Pancreas (tissue), 10 donors: ENCODE measurements at regions not wholly inside any gene's neighbourhood (a gene's known extent, or its start where the extent isn't known, plus 50 kb on each side); places are given as distances from the start of the nearest gene placed in this dataset.
A peak's percentile ranks its signal among the peaks of the same experiment; 100 is the strongest.

Experiments used
- ATAC-seq, 4 donors: fragments of 200-7000 bp; cut with Tn5 transposase; one replicate each; pipeline versions ENCODE4 v1.8.0 to v1.9.1; 2020; ENCODE audit warnings: mild to moderate bottlenecking in 4 of 4, moderate library complexity in 4 of 4
- DNase-seq, 6 donors: peaks; one replicate each; pipeline ENCODE4 v3.0.0-alpha.2; 2020
- FAIRE-seq: peaks from 2 replicates; lab custom pipeline; 2012; peaks lifted over from hg19 to GRCh38; lab: Jason Lieb, UNC
- H3K27ac ChIP-seq, 4 donors: fragments of 200-600 bp; sonication (generic); 1 replicate in 3 of 4; 2 replicates in 1 of 4; pipeline versions ENCODE4 v1.5.0 to v1.8.0; 2020
- H3K27me3 ChIP-seq, 4 donors: fragments of 200-600 bp; one replicate each; pipeline ENCODE4 v1.8.0; 2021
- H3K36me3 ChIP-seq, 3 donors: fragments of 200-600 bp; sonication (generic) in 1 of 3; one replicate each; pipeline versions ENCODE4 v1.5.0 to v1.8.0; 2020 to 2021
- H3K4me1 ChIP-seq, 3 donors: fragments of 200-600 bp; one replicate each; pipeline ENCODE4 v1.8.0; 2021
- H3K4me3 ChIP-seq, 4 donors: fragments of 200-600 bp; sonication (generic) in 2 of 4; one replicate each; pipeline versions ENCODE4 v1.5.0 to v1.8.0; 2020 to 2021
- H3K9me3 ChIP-seq, 4 donors: fragments of 200-600 bp; one replicate each; pipeline ENCODE4 v1.8.0; 2021
- CTCF ChIP-seq, 4 donors: fragments of 200-600 bp; sonication (generic) in 3 of 4; IDR thresholded peaks; one replicate each; pipeline versions ENCODE4 v1.5.0 to v1.8.0; 2021; ENCODE audit warnings: antibody characterized with exemption in 4 of 4
- WGBS, 2 donors: extraction: QIAGEN DNeasy Blood & Tissue Kit; methylation state at CpG; one replicate each; pipeline ENCODE4 v1.1.7; 2013; 5-methylcytosine and 5-hydroxymethylcytosine counted together
- intact Hi-C, 3 donors: fragments of 100-400 bp; cut with DNase I; formaldehyde crosslinking; loops; one replicate each; pipeline versions ENCODE4 v1.11.1 to v1.14.2; 2022
- donor health status: healthy with polysubstance abuse.
- donor health status: DM: no; HTN: no; CAD: no; lungs with moderate emphysema.
- donor health status: DM: no; HTN: no; CAD: no.
- donor health status: control.
- donor health status: control.
- donor health status: Bipolar disorder and iron deficiency.
- donor health status: DM: yes; HTN: yes; CAD: no.
- donor health status: DM: no; HTN: no; CAD: no.
- donor health status: DM: no; HTN: no; CAD: no.
- donor health status: DM: yes; HTN: yes; CAD: no.

- intact Hi-C loops = no loop called here
- DNase-seq (peak in 3 of 6 donors; percentile 4 to 35 (median 32)), FAIRE-seq (no peak), ATAC-seq (no peak)
- 50% methylated on average over 18 of the region's 18 CpGs for WGBS, 2 donors
- Histone ChIP-seq H3K36me3 (no peaks in the 10 kb centered on the region), H3K27me3 (no peaks in the 10 kb centered on the region), H3K27ac (no peak overlapping the region), H3K4me3 (no peak overlapping the region), H3K9me3 (no peaks in the 10 kb centered on the region), H3K4me1 (no peaks in the 10 kb centered on the region)
- no peak for TF ChIP-seq CTCF (IDR thresholded peaks at IDR 0.05)
Measured at GRCh38 chr22:48705159-48705916, 1122.3 kb downstream of the BRD1 start.

- WGBS, 2 donors = 57 to 64% methylated on average over 13 of the region's 13 CpGs
- Histone ChIP-seq H3K4me3 (no peak overlapping the region), H3K27ac (no peak overlapping the region), H3K36me3 (no peaks in the 10 kb centered on the region), H3K27me3 (no peaks in the 10 kb centered on the region), H3K4me1 (no peaks in the 10 kb centered on the region), H3K9me3 (no peaks in the 10 kb centered on the region)
- intact Hi-C loops = no loop called here
- TF ChIP-seq CTCF (IDR thresholded peaks at IDR 0.05) = no peak
- ATAC-seq (no peak), DNase-seq (peak in 2 of 6 donors; percentile 21 to 23), FAIRE-seq (no peak)
Measured at GRCh38 chr22:48704335-48704734, 1123.3 kb downstream of the BRD1 start.

GRCh38 chr22:48703265-48703941, 1124.3 kb downstream of the BRD1 start:
- DNase-seq = peak in 3 of 6 donors; percentile 29 to 59 (median 45)
- Histone ChIP-seq H3K27me3 (no peaks in the 10 kb centered on the region), H3K4me3 (no peak overlapping the region), H3K4me1 (no peaks in the 10 kb centered on the region), H3K27ac (peak overlapping the region in 3 of 4 donors; percentile 71 to 72 (median 71)), H3K9me3 (no peaks in the 10 kb centered on the region), H3K36me3 (no peaks in the 10 kb centered on the region)
- FAIRE-seq = no peak
- 59 to 66% methylated on average over 11 to 17 of the region's 17 CpGs for WGBS, 2 donors
- TF ChIP-seq CTCF (IDR thresholded peaks at IDR 0.05) = no peak
- intact Hi-C loops = no loop called here
- ATAC-seq = peak in 2 of 4 donors; percentile 43 to 49

GRCh38 chr22:48702573-48703264, 1125.0 kb downstream of the BRD1 start:
- FAIRE-seq = no peak
- WGBS, 2 donors = 29 to 43% methylated on average over 26 of the region's 26 CpGs
- Histone ChIP-seq H3K4me1 (no peaks in the 10 kb centered on the region), H3K36me3 (no peaks in the 10 kb centered on the region), H3K27me3 (no peaks in the 10 kb centered on the region), H3K27ac (peak overlapping the region; percentile 59 to 72 (median 71)), H3K9me3 (no peaks in the 10 kb centered on the region), H3K4me3 (no peak overlapping the region)
- ATAC-seq = peak; percentile 75 to 91 (median 84)
- DNase-seq = peak; percentile 31 to 80 (median 64)
- TF ChIP-seq CTCF (IDR thresholded peaks at IDR 0.05) = no peak
- intact Hi-C loops = no loop called here
